Mesendoderm (in vitro differentiated cells): ENCODE measurements at regions not wholly inside any gene's neighbourhood (a gene's known extent, or its start where the extent isn't known, plus 50 kb on each side); places are given as distances from the start of the nearest gene placed in this dataset.
A peak's percentile ranks its signal among the peaks of the same experiment; 100 is the strongest.

Experiments used
- DNase-seq: peaks from one replicate; pipeline ENCODE4 v3.0.0; 2013
- H2AK5ac ChIP-seq: 2 replicates; pipeline ENCODE4 v1.6.1; 2013; ENCODE audit warnings: low read length, inconsistent platforms
- H2BK120ac ChIP-seq: 2 replicates; pipeline ENCODE4 v1.6.1; 2013; ENCODE audit warnings: low read depth, mild to moderate bottlenecking, low read length, moderate library complexity, mixed read lengths
- H2BK15ac ChIP-seq: replicated peaks from 2 replicates; pipeline ENCODE4 v1.6.1; 2013; ENCODE audit warnings: low read depth, mild to moderate bottlenecking, moderate library complexity
- H2BK5ac ChIP-seq: 2 replicates; pipeline ENCODE4 v1.6.1; 2013; ENCODE audit warnings: low read length, inconsistent platforms
- H3K18ac ChIP-seq: 2 replicates; pipeline ENCODE4 v1.6.1; 2013; ENCODE audit warnings: mild to moderate bottlenecking, low read length, mixed read lengths
- H3K23ac ChIP-seq: one replicate; pipeline ENCODE4 v1.6.1; 2013; ENCODE audit warnings: low read length
- H3K27ac ChIP-seq: 2 replicates; pipeline ENCODE4 v1.5.1; 2013; ENCODE audit warnings: low read depth, mild to moderate bottlenecking, inconsistent platforms, low read length, moderate library complexity
- H3K27me3 ChIP-seq: 2 replicates; pipeline ENCODE4 v1.6.1; 2013; ENCODE audit warnings: low read length, control low read depth, mild to moderate bottlenecking, inconsistent platforms; ENCODE audit not compliant: insufficient read depth, poor library complexity
- H3K36me3 ChIP-seq: 2 replicates; pipeline ENCODE4 v1.6.1; 2013; ENCODE audit warnings: low read length, inconsistent platforms; ENCODE audit not compliant: control insufficient read depth, insufficient read depth
- H3K4ac ChIP-seq: one replicate; pipeline ENCODE4 v1.6.1; 2013; ENCODE audit warnings: low read depth, mild to moderate bottlenecking, low read length, moderate library complexity
- H3K4me1 ChIP-seq: 2 replicates; pipeline ENCODE4 v1.6.1; 2013; ENCODE audit warnings: low read depth, low read length, inconsistent platforms; ENCODE audit not compliant: control insufficient read depth
- H3K4me2 ChIP-seq: 2 replicates; pipeline ENCODE4 v1.6.1; 2013; ENCODE audit warnings: low read length
- H3K4me3 ChIP-seq: 2 replicates; pipeline ENCODE4 v1.5.1; 2013; ENCODE audit warnings: mild to moderate bottlenecking, low read length
- H3K56ac ChIP-seq: one replicate; pipeline ENCODE4 v1.6.1; 2013; ENCODE audit warnings: low read length
- H3K79me1 ChIP-seq: 2 replicates; pipeline ENCODE4 v1.6.1; 2013; ENCODE audit warnings: low read length, inconsistent platforms
- H3K79me2 ChIP-seq: 2 replicates; pipeline ENCODE4 v1.6.1; 2013; ENCODE audit warnings: mild to moderate bottlenecking, low read length; ENCODE audit not compliant: control insufficient read depth, insufficient read depth
- H3K9ac ChIP-seq: 2 replicates; pipeline ENCODE4 v1.6.1; 2013; ENCODE audit warnings: low read length, inconsistent platforms
- H4K5ac ChIP-seq: one replicate; pipeline ENCODE4 v1.6.1; 2013; ENCODE audit warnings: low read length
- H4K8ac ChIP-seq: one replicate; pipeline ENCODE4 v1.6.1; 2013; ENCODE audit warnings: low read depth, mild to moderate bottlenecking, control low read depth, low read length, moderate library complexity
- WGBS: extraction: QIAGEN DNeasy Blood & Tissue Kit; methylation state at CpG from one replicate; pipeline ENCODE4 v1.1.7; 2013; ENCODE audit warnings: low lambda C conversion rate, missing lambda C conversion rate; ENCODE audit not compliant: insufficient coverage; ENCODE audit errors: extremely low coverage; 5-methylcytosine and 5-hydroxymethylcytosine counted together

- Histone ChIP-seq H2BK15ac (no peak overlapping the region), H3K79me1 (no peaks in the 10 kb centered on the region), H3K4me1 (no peaks in the 10 kb centered on the region), H3K4me3 (no peak overlapping the region), H3K27ac (no peak overlapping the region), H3K18ac (no peak overlapping the region), H3K36me3 (no peaks in the 10 kb centered on the region), H4K5ac (no peak overlapping the region), H4K8ac (no peak overlapping the region), H3K79me2 (no peaks in the 10 kb centered on the region), H3K4ac (no peak overlapping the region), H3K4me2 (no peak overlapping the region), H3K9ac (no peak overlapping the region), H2AK5ac (no peak overlapping the region), H3K27me3 (no peaks in the 10 kb centered on the region), H2BK120ac (no peak overlapping the region), H3K56ac (no peak overlapping the region), H3K23ac (no peak overlapping the region), H2BK5ac (no peak overlapping the region)
- DNase-seq: no peak
- no CpG with 5 or more reads among the region's 13 CpGs for WGBS
Observed at GRCh38 chr2:19675856-19676460, 225.8 kb downstream of the TTC32 start.

- no CpG with 5 or more reads among the region's 13 CpGs for WGBS
- Histone ChIP-seq H3K79me1 (no peaks in the 10 kb centered on the region), H3K9ac (no peak overlapping the region), H3K27ac (no peak overlapping the region), H3K36me3 (no peaks in the 10 kb centered on the region), H4K5ac (no peak overlapping the region), H3K56ac (no peak overlapping the region), H2BK120ac (no peak overlapping the region), H3K4me1 (no peaks in the 10 kb centered on the region), H3K27me3 (no peaks in the 10 kb centered on the region), H2AK5ac (no peak overlapping the region), H3K4me2 (no peak overlapping the region), H2BK5ac (no peak overlapping the region), H2BK15ac (no peak overlapping the region), H3K4me3 (no peak overlapping the region), H3K23ac (no peak overlapping the region), H3K79me2 (no peaks in the 10 kb centered on the region), H3K18ac (no peak overlapping the region), H4K8ac (no peak overlapping the region), H3K4ac (no peak overlapping the region)
- DNase-seq: peak; percentile 14
Observed at GRCh38 chr2:19675003-19675629, 226.7 kb downstream of the TTC32 start.

- Histone ChIP-seq H2AK5ac (no peak overlapping the region), H3K23ac (no peak overlapping the region), H3K4me1 (no peaks in the 10 kb centered on the region), H3K4ac (no peak overlapping the region), H3K9ac (no peak overlapping the region), H3K4me3 (no peak overlapping the region), H3K18ac (no peak overlapping the region), H3K36me3 (no peaks in the 10 kb centered on the region), H2BK5ac (no peak overlapping the region), H3K79me1 (no peaks in the 10 kb centered on the region), H3K79me2 (no peaks in the 10 kb centered on the region), H3K27me3 (no peaks in the 10 kb centered on the region), H3K4me2 (no peak overlapping the region), H2BK120ac (no peak overlapping the region), H3K56ac (no peak overlapping the region), H4K8ac (no peak overlapping the region), H2BK15ac (no peak overlapping the region), H3K27ac (no peak overlapping the region), H4K5ac (no peak overlapping the region)
- WGBS: no CpG with 5 or more reads among the region's 16 CpGs
- no peak for DNase-seq
Observed at GRCh38 chr2:19674051-19675002, 227.5 kb downstream of the TTC32 start.

- no peak overlapping the region for H3K18ac ChIP-seq
- no peaks in the 10 kb centered on the region for H3K27me3 ChIP-seq
- WGBS: no CpG with 5 or more reads among the region's 11 CpGs
- no peak overlapping the region for H3K27ac ChIP-seq
- DNase-seq: no peak
- H2AK5ac ChIP-seq: no peak overlapping the region
- H4K8ac ChIP-seq: no peak overlapping the region
- H3K4me1 ChIP-seq: no peaks in the 10 kb centered on the region
- no peak overlapping the region for H2BK5ac ChIP-seq
- H3K23ac ChIP-seq: no peak overlapping the region
- no peak overlapping the region for H3K4ac ChIP-seq
- H3K56ac ChIP-seq: no peak overlapping the region
- H3K9ac ChIP-seq: no peak overlapping the region
- no peak overlapping the region for H2BK120ac ChIP-seq
- no peak overlapping the region for H3K4me3 ChIP-seq
- no peaks in the 10 kb centered on the region for H3K36me3 ChIP-seq
- no peak overlapping the region for H4K5ac ChIP-seq
- no peaks in the 10 kb centered on the region for H3K79me1 ChIP-seq
- H3K4me2 ChIP-seq: no peak overlapping the region
- H3K79me2 ChIP-seq: no peaks in the 10 kb centered on the region
- H2BK15ac ChIP-seq: no peak overlapping the region
Observed at GRCh38 chr2:19673213-19673791, 228.5 kb downstream of the TTC32 start.

GRCh38 chr2:19671916-19672315 lies 229.9 kb downstream of the TTC32 start:
- WGBS: no CpG with 5 or more reads among the region's 4 CpGs

More at GRCh38 chr2:19671916-19672315, 229.9 kb downstream of the TTC32 start:
- Histone ChIP-seq H2BK15ac (no peak overlapping the region), H3K9ac (no peak overlapping the region), H3K23ac (no peak overlapping the region), H3K4ac (no peak overlapping the region), H3K4me3 (no peak overlapping the region), H3K18ac (no peak overlapping the region), H2AK5ac (no peak overlapping the region), H3K79me2 (no peaks in the 10 kb centered on the region), H3K27ac (no peak overlapping the region), H2BK120ac (no peak overlapping the region), H3K79me1 (no peaks in the 10 kb centered on the region), H3K36me3 (no peaks in the 10 kb centered on the region), H2BK5ac (no peak overlapping the region), H3K27me3 (no peaks in the 10 kb centered on the region), H4K8ac (no peak overlapping the region), H4K5ac (no peak overlapping the region), H3K56ac (no peak overlapping the region), H3K4me1 (no peaks in the 10 kb centered on the region), H3K4me2 (no peak overlapping the region)
- no peak for DNase-seq
